ENCODE measurements at regions not wholly inside any gene's neighbourhood (a gene's known extent, or its start where the extent isn't known, plus 50 kb on each side); places are given as distances from the start of the nearest gene placed in this dataset.

GRCh38 chr16:88316941-88317612 lies 65.7 kb upstream of the ZNF469 start:
- Histone ChIP-seq H3K4me2 (ENCODE audit: insufficient read depth, low read length) (no peak overlapping the region), H3K4me3 (replicated peaks in 1 of 3; ENCODE audit: insufficient read depth in 1 of 3, low read depth in 1 of 3, low read length in 3 of 3) (no peak overlapping the region), H3K27ac (ENCODE audit: insufficient read depth, low read depth, low read length) (no peak overlapping the region), H3K9me3 (replicated peaks; ENCODE audit: control insufficient read depth, insufficient read depth, low read length) (no peaks in the 10 kb centered on the region), H3K9ac (replicated peaks; ENCODE audit: extremely low read depth, insufficient read depth, low read length) (no peak overlapping the region), H3K27me3 (ENCODE audit: control insufficient read depth in 2 of 2, insufficient read depth in 2 of 2, low read length in 2 of 2) (no peaks in the 10 kb centered on the region), H3K9me1 (replicated peaks; ENCODE audit: control insufficient read depth, extremely low read depth, insufficient read depth, low read length) (no peaks in the 10 kb centered on the region), H3K36me3 (ENCODE audit: control insufficient read depth in 2 of 2, extremely low read depth in 1 of 2, insufficient read depth in 2 of 2, low read length in 2 of 2) (no peaks in the 10 kb centered on the region), H4K20me1 (replicated peaks; ENCODE audit: control insufficient read depth, extremely low read depth, insufficient read depth, low read length) (no peaks in the 10 kb centered on the region), H3K4me1 (ENCODE audit: control insufficient read depth, extremely low read depth, insufficient read depth, low read length) (peaks cover 24% of the 10 kb centered on the region), H3K79me2 (ENCODE audit: control insufficient read depth, insufficient read depth, low read length) (no peaks in the 10 kb centered on the region), H2AFZ (ENCODE audit: low read depth, low read length) (no peak overlapping the region)
- dilution Hi-C loops (cut with MboI; ENCODE audit: extremely low pct_ligation_motif_present, low sequenced_read_pairs) (no loop called here), intact Hi-C loops (cut with micrococcal nuclease) (no loop called here)
- BruUV-seq (replicated peaks) = no TSS peak
- TF ChIP-seq MYC (IDR thresholded peaks at IDR 0.05; ENCODE audit: low read depth, low read length) (no peak), MAX (IDR thresholded peaks at IDR 0.05; ENCODE audit: insufficient read depth, insufficient read length) (no peak), FOS (IDR thresholded peaks at IDR 0.05; ENCODE audit: borderline replicate concordance, insufficient read depth, low read length) (no peak), POLR2A (IDR thresholded peaks at IDR 0.05; ENCODE audit: low read depth, low read length) (no peak), GATA2 (IDR thresholded peaks at IDR 0.05; ENCODE audit: insufficient read depth, insufficient read length, low read depth, low read length) (no peak), POLR2AphosphoS5 (IDR thresholded peaks at IDR 0.05; ENCODE audit: insufficient read depth, low read depth, low read length) (no peak), JUN (IDR thresholded peaks at IDR 0.05; ENCODE audit: borderline replicate concordance, insufficient read depth, insufficient read length, low read depth) (no peak), EZH2 (IDR thresholded peaks at IDR 0.05; ENCODE audit: borderline replicate concordance, low read depth, low read length, severe bottlenecking) (no peak)
- TF ChIP-seq, protein P1, sequence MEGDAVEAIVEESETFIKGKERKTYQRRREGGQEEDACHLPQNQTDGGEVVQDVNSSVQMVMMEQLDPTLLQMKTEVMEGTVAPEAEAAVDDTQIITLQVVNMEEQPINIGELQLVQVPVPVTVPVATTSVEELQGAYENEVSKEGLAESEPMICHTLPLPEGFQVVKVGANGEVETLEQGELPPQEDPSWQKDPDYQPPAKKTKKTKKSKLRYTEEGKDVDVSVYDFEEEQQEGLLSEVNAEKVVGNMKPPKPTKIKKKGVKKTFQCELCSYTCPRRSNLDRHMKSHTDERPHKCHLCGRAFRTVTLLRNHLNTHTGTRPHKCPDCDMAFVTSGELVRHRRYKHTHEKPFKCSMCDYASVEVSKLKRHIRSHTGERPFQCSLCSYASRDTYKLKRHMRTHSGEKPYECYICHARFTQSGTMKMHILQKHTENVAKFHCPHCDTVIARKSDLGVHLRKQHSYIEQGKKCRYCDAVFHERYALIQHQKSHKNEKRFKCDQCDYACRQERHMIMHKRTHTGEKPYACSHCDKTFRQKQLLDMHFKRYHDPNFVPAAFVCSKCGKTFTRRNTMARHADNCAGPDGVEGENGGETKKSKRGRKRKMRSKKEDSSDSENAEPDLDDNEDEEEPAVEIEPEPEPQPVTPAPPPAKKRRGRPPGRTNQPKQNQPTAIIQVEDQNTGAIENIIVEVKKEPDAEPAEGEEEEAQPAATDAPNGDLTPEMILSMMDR (IDR thresholded peaks at IDR 0.05; ENCODE audit: extremely low read depth in 1 of 2, insufficient read depth in 1 of 2, low read depth in 1 of 2, low read length in 2 of 2) = no peak
- ChIA-PET CTCF (interaction anchor here (1.2 to 1.4 kb wide), 2 partner anchors 10 to 30 kb away, joined by 3 to 4 read pairs; no protein-coding TSS in a partner anchor), POLR2A (no interaction called here)
- DNase-seq (ENCODE audit: low read depth, low spot score) (no peak), FAIRE-seq (no peak)
